SK-N-SH treated with all-trans-retinoic acid at 6 μM for 48 hours (cell line): ENCODE measurements at regions not wholly inside any gene's neighbourhood (a gene's known extent, or its start where the extent isn't known, plus 50 kb on each side); places are given as distances from the start of the nearest gene placed in this dataset.

Experiments
- ARNTL ChIP-seq: fragments of 450-650 bp; formaldehyde crosslinking; IDR thresholded peaks from 2 replicates; pipeline ENCODE4 v1.5.0; 2020; ENCODE audit warnings: low read depth, mild to moderate bottlenecking, moderate library complexity, borderline replicate concordance
- BACH2 ChIP-seq: fragments of 250-450 bp; sonication (Bioruptor Pico); IDR thresholded peaks from 2 replicates; pipeline ENCODE4 v1.9.0; 2021; ENCODE audit warnings: mild to moderate bottlenecking, borderline replicate concordance
- CSDC2 ChIP-seq: fragments of 250-450 bp; sonication (Bioruptor Pico); IDR thresholded peaks from 2 replicates; pipeline ENCODE4 v1.5.0; 2020; ENCODE audit warnings: mild to moderate bottlenecking, moderate library complexity
- GLIS3 ChIP-seq: fragments of 250-450 bp; sonication (Bioruptor Pico); IDR thresholded peaks from 2 replicates; pipeline ENCODE4 v1.5.0; 2020; ENCODE audit warnings: mild to moderate bottlenecking, moderate library complexity
- SNAI2 ChIP-seq: fragments of 250-450 bp; sonication (Bioruptor Pico); IDR thresholded peaks from 2 replicates; pipeline ENCODE4 v1.5.0; 2020; ENCODE audit warnings: mild to moderate bottlenecking, moderate library complexity
- TCF4 ChIP-seq: fragments of 250-450 bp; sonication (Bioruptor Pico); IDR thresholded peaks from 2 replicates; pipeline ENCODE4 v1.8.0; 2021; ENCODE audit warnings: mild to moderate bottlenecking, moderate library complexity, borderline replicate concordance
- TOX ChIP-seq: fragments of 250-450 bp; sonication (Bioruptor Pico); IDR thresholded peaks from 2 replicates; pipeline ENCODE4 v1.8.0; 2021; ENCODE audit warnings: mild to moderate bottlenecking, moderate library complexity, borderline replicate concordance
- ZFP3 ChIP-seq: fragments of 250-450 bp; sonication (Bioruptor Pico); IDR thresholded peaks from 2 replicates; pipeline ENCODE4 v1.5.0; 2020; ENCODE audit warnings: mild to moderate bottlenecking, moderate library complexity
- ZFP30 ChIP-seq: fragments of 450-650 bp; formaldehyde crosslinking; IDR thresholded peaks from 2 replicates; pipeline ENCODE4 v1.5.0; 2022; ENCODE audit warnings: mild to moderate bottlenecking, moderate library complexity
- ZNF70 ChIP-seq: fragments of 450-650 bp; formaldehyde crosslinking; IDR thresholded peaks from 2 replicates; pipeline ENCODE4 v1.5.0; 2020; ENCODE audit warnings: mild to moderate bottlenecking, moderate library complexity
- TF ChIP-seq, protein P1 (sequence below): fragments of 250-450 bp; sonication (Bioruptor Pico); IDR thresholded peaks from 2 replicates; pipeline ENCODE4 v1.8.0; 2020; ENCODE audit warnings: mild to moderate bottlenecking, moderate library complexity, borderline replicate concordance
- TF ChIP-seq, protein P2 (sequence below): fragments of 250-450 bp; sonication (Bioruptor Pico); IDR thresholded peaks from 2 replicates; pipeline ENCODE4 v1.5.1; 2021; ENCODE audit warnings: mild to moderate bottlenecking, moderate library complexity
- TF ChIP-seq, protein P3 (sequence below): fragments of 250-450 bp; sonication (Bioruptor Pico); IDR thresholded peaks from 2 replicates; pipeline ENCODE4 v1.5.1; 2020; ENCODE audit warnings: low read depth, mild to moderate bottlenecking, moderate library complexity

- TF ChIP-seq, protein P1, sequence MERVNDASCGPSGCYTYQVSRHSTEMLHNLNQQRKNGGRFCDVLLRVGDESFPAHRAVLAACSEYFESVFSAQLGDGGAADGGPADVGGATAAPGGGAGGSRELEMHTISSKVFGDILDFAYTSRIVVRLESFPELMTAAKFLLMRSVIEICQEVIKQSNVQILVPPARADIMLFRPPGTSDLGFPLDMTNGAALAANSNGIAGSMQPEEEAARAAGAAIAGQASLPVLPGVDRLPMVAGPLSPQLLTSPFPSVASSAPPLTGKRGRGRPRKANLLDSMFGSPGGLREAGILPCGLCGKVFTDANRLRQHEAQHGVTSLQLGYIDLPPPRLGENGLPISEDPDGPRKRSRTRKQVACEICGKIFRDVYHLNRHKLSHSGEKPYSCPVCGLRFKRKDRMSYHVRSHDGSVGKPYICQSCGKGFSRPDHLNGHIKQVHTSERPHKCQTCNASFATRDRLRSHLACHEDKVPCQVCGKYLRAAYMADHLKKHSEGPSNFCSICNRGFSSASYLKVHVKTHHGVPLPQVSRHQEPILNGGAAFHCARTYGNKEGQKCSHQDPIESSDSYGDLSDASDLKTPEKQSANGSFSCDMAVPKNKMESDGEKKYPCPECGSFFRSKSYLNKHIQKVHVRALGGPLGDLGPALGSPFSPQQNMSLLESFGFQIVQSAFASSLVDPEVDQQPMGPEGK (CRISPR knock-in tag), result no peak
- TF ChIP-seq TCF4 (no peak), ZNF70 (no peak), ZFP30 (CRISPR knock-in tag) (no peak), TOX (CRISPR knock-in tag) (no peak), SNAI2 (CRISPR knock-in tag) (no peak), BACH2 (no peak), GLIS3 (CRISPR knock-in tag) (no peak), CSDC2 (CRISPR knock-in tag) (no peak), ARNTL (CRISPR knock-in tag) (no peak), ZFP3 (CRISPR knock-in tag) (no peak)
- TF ChIP-seq, protein P2, sequence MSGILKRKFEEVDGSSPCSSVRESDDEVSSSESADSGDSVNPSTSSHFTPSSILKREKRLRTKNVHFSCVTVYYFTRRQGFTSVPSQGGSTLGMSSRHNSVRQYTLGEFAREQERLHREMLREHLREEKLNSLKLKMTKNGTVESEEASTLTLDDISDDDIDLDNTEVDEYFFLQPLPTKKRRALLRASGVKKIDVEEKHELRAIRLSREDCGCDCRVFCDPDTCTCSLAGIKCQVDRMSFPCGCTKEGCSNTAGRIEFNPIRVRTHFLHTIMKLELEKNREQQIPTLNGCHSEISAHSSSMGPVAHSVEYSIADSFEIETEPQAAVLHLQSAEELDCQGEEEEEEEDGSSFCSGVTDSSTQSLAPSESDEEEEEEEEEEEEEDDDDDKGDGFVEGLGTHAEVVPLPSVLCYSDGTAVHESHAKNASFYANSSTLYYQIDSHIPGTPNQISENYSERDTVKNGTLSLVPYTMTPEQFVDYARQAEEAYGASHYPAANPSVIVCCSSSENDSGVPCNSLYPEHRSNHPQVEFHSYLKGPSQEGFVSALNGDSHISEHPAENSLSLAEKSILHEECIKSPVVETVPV (CRISPR knock-in tag), result no peak
- TF ChIP-seq, protein P3, sequence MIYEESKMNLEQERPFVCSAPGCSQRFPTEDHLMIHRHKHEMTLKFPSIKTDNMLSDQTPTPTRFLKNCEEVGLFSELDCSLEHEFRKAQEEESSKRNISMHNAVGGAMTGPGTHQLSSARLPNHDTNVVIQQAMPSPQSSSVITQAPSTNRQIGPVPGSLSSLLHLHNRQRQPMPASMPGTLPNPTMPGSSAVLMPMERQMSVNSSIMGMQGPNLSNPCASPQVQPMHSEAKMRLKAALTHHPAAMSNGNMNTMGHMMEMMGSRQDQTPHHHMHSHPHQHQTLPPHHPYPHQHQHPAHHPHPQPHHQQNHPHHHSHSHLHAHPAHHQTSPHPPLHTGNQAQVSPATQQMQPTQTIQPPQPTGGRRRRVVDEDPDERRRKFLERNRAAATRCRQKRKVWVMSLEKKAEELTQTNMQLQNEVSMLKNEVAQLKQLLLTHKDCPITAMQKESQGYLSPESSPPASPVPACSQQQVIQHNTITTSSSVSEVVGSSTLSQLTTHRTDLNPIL (CRISPR knock-in tag), result no peak
These were observed 961.6 kb upstream of the LRRTM1 start for GRCh38 chr2:81266106-81266505.
